H9 (cell line): ENCODE measurements at regions not wholly inside any gene's neighbourhood (a gene's known extent, or its start where the extent isn't known, plus 50 kb on each side); places are given as distances from the start of the nearest gene placed in this dataset.

Source experiments
- DNase-seq: peaks from one replicate; pipeline ENCODE4 v3.0.0-alpha.2; 2017
- H2AFZ ChIP-seq: one replicate; pipeline ENCODE4 v1.6.1; 2013; ENCODE audit warnings: mild to moderate bottlenecking, low read length, control low read depth, moderate library complexity
- H2AK5ac ChIP-seq: 2 replicates; pipeline ENCODE4 v1.6.1; 2013; ENCODE audit warnings: low read length, control low read depth, mixed read lengths; ENCODE audit not compliant: insufficient read length
- H2BK120ac ChIP-seq: one replicate; pipeline ENCODE4 v1.6.1; 2013; ENCODE audit warnings: low read depth, mild to moderate bottlenecking, low read length, control low read depth, inconsistent platforms; ENCODE audit not compliant: poor library complexity, severe bottlenecking
- H2BK12ac ChIP-seq: 2 replicates; pipeline ENCODE4 v1.6.1; 2013; ENCODE audit warnings: low read length, control low read depth, mixed read lengths, low read depth; ENCODE audit not compliant: insufficient read length
- H2BK15ac ChIP-seq: 2 replicates; pipeline ENCODE4 v1.6.1; 2013; ENCODE audit warnings: low read depth, low read length, control low read depth
- H2BK20ac ChIP-seq: one replicate; pipeline ENCODE4 v1.6.1; 2013; ENCODE audit warnings: low read depth, mild to moderate bottlenecking, low read length, control low read depth, inconsistent platforms; ENCODE audit not compliant: poor library complexity, severe bottlenecking
- H2BK5ac ChIP-seq: 2 replicates; pipeline ENCODE4 v1.6.1; 2013; ENCODE audit warnings: low read length, control low read depth, mixed read lengths; ENCODE audit not compliant: insufficient read length
- H3K14ac ChIP-seq: 2 replicates; pipeline ENCODE4 v1.6.1; 2013; ENCODE audit warnings: low read length, control low read depth; ENCODE audit not compliant: insufficient read depth
- H3K18ac ChIP-seq: 2 replicates; pipeline ENCODE4 v1.6.1; 2013; ENCODE audit warnings: low read depth, mild to moderate bottlenecking, mixed read lengths, low read length, control low read depth; ENCODE audit not compliant: insufficient read length
- H3K23ac ChIP-seq: 2 replicates; pipeline ENCODE4 v1.6.1; 2013; ENCODE audit warnings: low read length, control low read depth, mixed read lengths, low read depth; ENCODE audit not compliant: insufficient read length
- H3K23me2 ChIP-seq: 2 replicates; pipeline ENCODE4 v1.6.1; 2013; ENCODE audit warnings: low read depth, mild to moderate bottlenecking, mixed read lengths, low read length, control low read depth; ENCODE audit not compliant: insufficient read length, poor library complexity, severe bottlenecking
- H3K27ac ChIP-seq: 2 replicates; pipeline ENCODE4 v1.5.1; 2013; ENCODE audit warnings: low read length, control low read depth, mixed read lengths, low read depth; ENCODE audit not compliant: insufficient read length
- H3K27me3 ChIP-seq: 2 replicates; pipeline ENCODE4 v1.6.1; 2013; ENCODE audit warnings: low read length, control low read depth, inconsistent platforms; ENCODE audit not compliant: insufficient read depth
- H3K4ac ChIP-seq: 2 replicates; pipeline ENCODE4 v1.6.1; 2013; ENCODE audit warnings: low read depth, mild to moderate bottlenecking, control low read depth, inconsistent platforms, low read length, moderate library complexity
- H3K4me1 ChIP-seq: 2 replicates; pipeline ENCODE4 v1.6.1; 2013; ENCODE audit warnings: low read length, control low read depth, inconsistent platforms; ENCODE audit not compliant: insufficient read depth
- H3K4me2 ChIP-seq: 2 replicates; pipeline ENCODE4 v1.6.1; 2013; ENCODE audit warnings: low read length, control low read depth, mixed read lengths; ENCODE audit not compliant: insufficient read length, insufficient read depth
- H3K56ac ChIP-seq: 2 replicates; pipeline ENCODE4 v1.6.1; 2013; ENCODE audit warnings: low read depth, mild to moderate bottlenecking, mixed read lengths, low read length, control low read depth; ENCODE audit not compliant: insufficient read length
- H3K79me1 ChIP-seq: 2 replicates; pipeline ENCODE4 v1.6.1; 2013; ENCODE audit warnings: low read depth, mild to moderate bottlenecking, moderate library complexity, low read length, control low read depth, inconsistent platforms; ENCODE audit not compliant: insufficient read depth, poor library complexity, severe bottlenecking
- H3K79me2 ChIP-seq: 2 replicates; pipeline ENCODE4 v1.6.1; 2013; ENCODE audit warnings: low read length, control low read depth, inconsistent platforms; ENCODE audit not compliant: insufficient read depth
- H3K9ac ChIP-seq: 2 replicates; pipeline ENCODE4 v1.6.1; 2013; ENCODE audit warnings: low read length, control low read depth, mixed read lengths; ENCODE audit not compliant: insufficient read length; ENCODE audit errors: extremely low read depth
- H3K9me3 ChIP-seq: one replicate; pipeline ENCODE4 v1.6.1; 2013; ENCODE audit warnings: low read depth, low read length, inconsistent platforms; ENCODE audit not compliant: control insufficient read depth
- H3T11ph ChIP-seq: one replicate; pipeline ENCODE4 v1.6.1; 2013; ENCODE audit warnings: mild to moderate bottlenecking, low read length, control low read depth, inconsistent platforms
- H4K20me1 ChIP-seq: one replicate; pipeline ENCODE4 v1.6.1; 2013; ENCODE audit not compliant: control insufficient read depth, insufficient read length, insufficient read depth
- H4K5ac ChIP-seq: 2 replicates; pipeline ENCODE4 v1.6.1; 2013; ENCODE audit warnings: low read depth, mild to moderate bottlenecking, mixed read lengths, low read length, control low read depth; ENCODE audit not compliant: insufficient read length
- H4K8ac ChIP-seq: replicated peaks from 2 replicates; pipeline ENCODE4 v1.6.1; 2013; ENCODE audit warnings: low read length, control low read depth, mixed read lengths, low read depth; ENCODE audit not compliant: insufficient read length
- H4K91ac ChIP-seq: 2 replicates; pipeline ENCODE4 v1.6.1; 2013; ENCODE audit warnings: low read depth, mild to moderate bottlenecking, moderate library complexity, mixed read lengths, low read length, control low read depth; ENCODE audit not compliant: insufficient read length
- H3K27ac Mint-ChIP-seq, 3 experiments: 2 replicates in 2 of 3; 3 replicates in 1 of 3; pipeline ENCODE4 v1.8.0; 2020 to 2021; ENCODE audit warnings: mixed read lengths in 3 of 3, mild to moderate bottlenecking in 1 of 3, moderate library complexity in 1 of 3
- H3K27me3 Mint-ChIP-seq: 2 replicates; pipeline ENCODE4 v1.8.0; 2021; ENCODE audit warnings: low read depth, mild to moderate bottlenecking, moderate library complexity, mixed read lengths
- H3K36me3 Mint-ChIP-seq, 3 experiments: 2 replicates in 2 of 3; 3 replicates in 1 of 3; pipeline ENCODE4 v1.8.0; 2020 to 2021; ENCODE audit warnings: low read depth in 3 of 3, mixed read lengths in 3 of 3; ENCODE audit not compliant: insufficient read depth in 1 of 3
- H3K4me1 Mint-ChIP-seq, 2 experiments: 2 replicates each; pipeline ENCODE4 v1.8.0; 2020; ENCODE audit warnings: mixed read lengths in 2 of 2
- H3K4me3 Mint-ChIP-seq, 2 experiments: 2 replicates in 1 of 2; 3 replicates in 1 of 2; pipeline ENCODE4 v1.8.0; 2020 to 2021; ENCODE audit warnings: mild to moderate bottlenecking in 2 of 2, mixed read lengths in 2 of 2, moderate library complexity in 1 of 2
- H3K9me3 Mint-ChIP-seq, 2 experiments: 2 replicates in 1 of 2; 3 replicates in 1 of 2; pipeline ENCODE4 v1.8.0; 2020; ENCODE audit warnings: mild to moderate bottlenecking in 2 of 2, mixed read lengths in 2 of 2, moderate library complexity in 1 of 2
- WGBS: extraction: QIAGEN DNeasy Blood & Tissue Kit; methylation state at CpG from one replicate; pipeline ENCODE4 v1.1.7; 2013; ENCODE audit warnings: missing lambda C conversion rate, low lambda C conversion rate, mixed read lengths; ENCODE audit not compliant: insufficient read length; ENCODE audit errors: extremely low coverage; 5-methylcytosine and 5-hydroxymethylcytosine counted together
- TF ChIP-seq, protein P1 (sequence below): fragments of 200-600 bp; sonication (generic); conservative IDR thresholded peaks from 3 replicates; pipeline ENCODE4 v1.8.0; 2021; ENCODE audit warnings: antibody characterized with exemption, mild to moderate bottlenecking

- Histone ChIP-seq H3K4me1 (no peaks in the 10 kb centered on the region; the same call in 1 of the 2 replicates), H3K27ac (no peak overlapping the region), H2BK15ac (no peak overlapping the region), H2BK20ac (no peak overlapping the region), H3K18ac (no peak overlapping the region), H2AFZ (no peak overlapping the region), H4K91ac (no peak overlapping the region), H3T11ph (no peak overlapping the region), H3K79me1 (no peaks in the 10 kb centered on the region), H3K23me2 (no peaks in the 10 kb centered on the region), H3K27me3 (no peaks in the 10 kb centered on the region), H3K79me2 (no peaks in the 10 kb centered on the region), H3K56ac (no peak overlapping the region), H3K23ac (no peak overlapping the region), H4K8ac (no peak overlapping the region), H4K5ac (no peak overlapping the region), H2BK12ac (no peak overlapping the region), H3K14ac (no peak overlapping the region), H3K4ac (no peak overlapping the region), H3K9ac (no peak overlapping the region), H4K20me1 (no peaks in the 10 kb centered on the region), H2BK120ac (no peak overlapping the region), H3K4me2 (no peak overlapping the region), H3K9me3 (no peaks in the 10 kb centered on the region), H2BK5ac (no peak overlapping the region), H2AK5ac (no peak overlapping the region)
- whole genome bisulfite sequencing = no CpG with 5 or more reads among the region's 7 CpGs
- Mint-ChIP-seq H3K27ac (no peak overlapping the region), H3K27me3 (no peaks in the 10 kb centered on the region), H3K9me3 (peaks cover 0 to 3% of the 10 kb centered on the region in 2 experiments; a peak in 2 of 5 replicates), H3K36me3 (no peaks in the 10 kb centered on the region; a peak in 1 of 7 replicates), H3K4me3 (no peak overlapping the region), H3K4me1 (peaks cover 22 to 26% of the 10 kb centered on the region in 2 experiments)
- DNase-seq = peak; percentile 26
- TF ChIP-seq, protein P1, sequence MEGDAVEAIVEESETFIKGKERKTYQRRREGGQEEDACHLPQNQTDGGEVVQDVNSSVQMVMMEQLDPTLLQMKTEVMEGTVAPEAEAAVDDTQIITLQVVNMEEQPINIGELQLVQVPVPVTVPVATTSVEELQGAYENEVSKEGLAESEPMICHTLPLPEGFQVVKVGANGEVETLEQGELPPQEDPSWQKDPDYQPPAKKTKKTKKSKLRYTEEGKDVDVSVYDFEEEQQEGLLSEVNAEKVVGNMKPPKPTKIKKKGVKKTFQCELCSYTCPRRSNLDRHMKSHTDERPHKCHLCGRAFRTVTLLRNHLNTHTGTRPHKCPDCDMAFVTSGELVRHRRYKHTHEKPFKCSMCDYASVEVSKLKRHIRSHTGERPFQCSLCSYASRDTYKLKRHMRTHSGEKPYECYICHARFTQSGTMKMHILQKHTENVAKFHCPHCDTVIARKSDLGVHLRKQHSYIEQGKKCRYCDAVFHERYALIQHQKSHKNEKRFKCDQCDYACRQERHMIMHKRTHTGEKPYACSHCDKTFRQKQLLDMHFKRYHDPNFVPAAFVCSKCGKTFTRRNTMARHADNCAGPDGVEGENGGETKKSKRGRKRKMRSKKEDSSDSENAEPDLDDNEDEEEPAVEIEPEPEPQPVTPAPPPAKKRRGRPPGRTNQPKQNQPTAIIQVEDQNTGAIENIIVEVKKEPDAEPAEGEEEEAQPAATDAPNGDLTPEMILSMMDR = no peak
Observed at GRCh38 chr2:76008001-76008702, 297.4 kb upstream of the GCFC2 start.
